8988T (cell line): ENCODE measurements at regions not wholly inside any gene's neighbourhood (a gene's known extent, or its start where the extent isn't known, plus 50 kb on each side); places are given as distances from the start of the nearest gene placed in this dataset.

Experiments
- DNase-seq: peaks from one replicate; pipeline ENCODE4 v3.0.0; 2011

DNA sequence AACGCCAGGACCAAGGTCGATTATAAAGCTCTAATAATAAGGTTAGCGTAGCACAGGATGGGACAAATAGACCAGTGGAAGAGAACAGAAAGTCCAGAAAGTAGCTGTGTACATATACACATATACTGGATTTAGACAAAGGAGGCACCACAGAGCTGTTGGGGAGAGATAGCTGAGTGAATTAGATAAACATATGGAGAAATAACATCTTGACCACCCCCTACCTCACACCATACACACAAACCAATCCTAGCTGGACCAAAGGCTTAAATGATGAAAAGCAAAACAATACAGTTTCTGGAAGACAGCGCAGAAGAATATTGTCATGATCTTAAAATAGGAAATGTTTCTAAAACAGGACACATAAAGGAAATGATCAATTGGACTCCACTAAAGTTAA is 112.9 kb downstream of the PXDC1 start:
- no peak for DNase-seq

DNA sequence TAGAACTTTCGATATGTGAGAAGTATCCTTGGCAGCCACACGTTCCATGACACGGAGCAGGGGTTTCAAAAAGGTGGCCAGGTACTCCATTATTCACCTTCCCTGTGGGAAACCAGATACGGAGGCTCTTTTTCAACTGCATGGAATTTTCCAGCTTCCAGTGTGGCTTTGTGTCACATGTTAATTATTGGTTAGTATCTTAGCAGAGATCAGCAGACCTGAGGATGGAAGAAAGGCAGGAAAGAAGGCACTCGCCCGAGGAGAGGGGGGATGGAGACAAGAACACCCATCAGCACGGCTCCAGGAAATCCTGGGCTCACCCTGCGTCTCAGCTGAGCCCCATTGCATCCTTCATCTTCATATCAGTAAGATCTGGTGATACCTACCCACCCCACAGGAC is 115.5 kb downstream of the PXDC1 start:
- no peak for DNase-seq

DNA sequence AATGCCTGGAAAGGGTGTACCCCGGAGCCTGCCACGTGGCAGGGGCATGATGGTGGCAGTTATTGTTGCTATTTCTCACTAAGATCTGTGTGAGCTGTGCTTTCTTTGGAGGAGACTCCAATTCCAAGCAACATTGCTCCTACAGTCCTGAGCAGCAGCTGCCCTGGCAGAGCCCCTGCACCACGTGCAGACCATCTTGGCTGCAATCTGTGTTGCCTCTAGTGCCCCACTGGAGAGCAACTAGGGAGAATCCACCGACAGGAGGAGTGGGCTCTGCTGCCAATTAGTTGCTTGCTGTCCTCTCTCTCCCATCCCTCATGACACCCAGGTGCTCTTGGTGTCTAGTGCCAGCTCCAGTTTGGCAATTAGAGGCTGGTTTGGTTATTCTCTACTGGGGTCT is 116.0 kb downstream of the PXDC1 start:
- DNase-seq: no peak

DNA sequence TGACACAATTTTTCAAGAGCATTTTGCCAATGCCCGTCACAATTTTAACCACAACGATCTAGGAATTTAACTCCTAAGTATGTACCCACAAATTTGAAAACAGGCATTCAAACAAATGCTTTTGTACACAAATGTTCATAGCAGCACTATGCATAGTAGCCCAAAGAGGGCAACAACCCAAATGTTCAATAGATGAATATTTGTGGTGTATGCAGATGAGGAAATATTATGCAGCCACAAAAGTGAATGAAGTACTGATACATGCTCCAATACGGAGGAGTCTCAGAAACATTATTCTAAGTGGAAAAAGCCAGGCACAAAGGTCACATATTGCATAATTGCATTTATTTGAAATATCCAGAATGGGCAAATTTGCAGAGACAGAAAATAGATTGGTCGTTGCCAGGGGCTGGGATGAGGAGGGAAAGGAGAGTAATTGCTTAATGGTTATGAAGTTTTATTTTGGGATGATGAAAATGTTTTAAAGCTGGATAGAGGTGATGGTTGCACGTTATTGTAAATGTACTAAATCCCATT is 117.2 kb downstream of the PXDC1 start:
- no peak for DNase-seq

DNA sequence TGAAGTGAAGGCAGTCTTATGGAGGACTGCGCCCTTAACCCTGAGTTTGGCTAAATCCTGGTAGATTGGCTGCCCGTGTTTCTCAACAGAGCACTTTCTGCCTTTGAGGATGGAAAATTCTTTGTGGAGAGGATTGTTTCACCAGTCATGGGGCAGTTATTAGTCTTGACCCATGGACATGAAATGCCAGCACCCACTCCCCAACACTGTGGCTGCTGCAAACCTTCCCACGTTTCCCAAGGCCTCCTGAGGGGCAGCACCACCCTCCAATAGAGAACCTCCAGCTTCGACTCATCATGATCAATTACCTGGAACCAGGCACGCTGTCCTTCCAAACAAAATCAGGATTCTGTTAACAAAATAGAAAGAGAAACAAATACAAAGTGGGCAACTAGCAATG is 117.8 kb downstream of the PXDC1 start:
- DNase-seq: no peak

DNA sequence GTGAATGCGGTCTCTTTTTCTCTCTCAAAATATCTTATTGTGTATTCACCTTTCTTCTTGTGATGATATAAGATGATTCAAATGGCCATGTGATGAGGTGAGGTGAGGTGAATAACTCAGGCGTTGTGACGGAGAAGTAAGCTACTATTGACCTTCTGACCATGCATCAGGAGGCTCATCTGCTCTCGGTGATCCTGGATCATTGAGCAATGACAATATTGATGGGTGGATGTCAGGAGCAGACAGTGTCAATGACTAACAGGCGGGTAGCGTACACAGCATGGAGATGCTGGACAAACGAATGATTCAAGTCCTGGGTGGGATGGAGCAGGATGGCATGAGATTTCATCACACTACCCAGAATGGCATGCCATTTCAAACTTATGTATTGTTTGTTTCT is 119.6 kb downstream of the PXDC1 start:
- DNase-seq: no peak

DNA sequence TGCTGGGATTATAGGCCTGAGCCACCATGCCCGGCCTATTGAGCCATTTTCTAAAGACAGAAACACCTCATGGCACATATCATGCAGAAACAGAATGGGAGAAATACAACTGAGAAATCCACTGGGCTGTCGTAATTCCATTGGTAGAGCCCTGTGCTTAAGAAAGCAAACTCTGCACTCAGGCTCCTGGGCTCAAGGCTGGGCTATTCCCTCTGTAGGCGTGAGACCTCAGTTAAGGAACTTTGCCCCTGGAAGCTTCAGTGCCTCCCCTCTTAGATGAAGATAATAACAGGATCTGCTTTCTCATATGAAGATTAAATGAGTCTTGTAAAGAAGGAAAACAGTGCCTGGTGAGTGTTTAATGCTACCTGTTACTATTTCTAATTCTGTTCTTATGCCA is 120.3 kb downstream of the PXDC1 start:
- DNase-seq: no peak

DNA sequence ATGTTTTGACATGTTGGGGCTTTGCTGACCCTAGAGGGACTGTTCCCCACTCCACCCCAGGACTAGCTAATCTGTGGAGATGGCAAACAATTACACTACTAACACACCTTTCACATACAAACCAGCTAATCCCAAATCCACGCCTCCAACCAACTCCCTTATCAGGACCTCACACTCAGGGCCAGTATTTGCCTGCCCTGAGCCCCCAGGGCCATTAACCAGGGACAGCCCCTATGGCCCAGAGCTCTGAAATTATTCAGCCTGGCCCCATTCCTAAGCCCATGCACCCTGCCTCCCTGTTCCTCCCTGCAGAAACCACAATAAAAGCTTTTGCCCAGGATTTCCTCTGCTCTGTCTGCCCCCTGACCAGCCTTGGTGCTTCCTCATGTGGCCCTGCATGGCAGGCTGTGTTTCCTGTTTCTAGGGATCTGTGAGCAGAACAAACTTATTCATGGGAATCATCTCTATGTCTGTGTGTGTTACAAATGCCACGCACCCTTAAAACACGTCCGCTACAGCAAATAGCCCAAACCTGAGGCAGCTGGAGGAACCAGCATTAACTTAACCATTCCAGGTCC is 121.2 kb downstream of the PXDC1 start:
- DNase-seq: no peak

DNA sequence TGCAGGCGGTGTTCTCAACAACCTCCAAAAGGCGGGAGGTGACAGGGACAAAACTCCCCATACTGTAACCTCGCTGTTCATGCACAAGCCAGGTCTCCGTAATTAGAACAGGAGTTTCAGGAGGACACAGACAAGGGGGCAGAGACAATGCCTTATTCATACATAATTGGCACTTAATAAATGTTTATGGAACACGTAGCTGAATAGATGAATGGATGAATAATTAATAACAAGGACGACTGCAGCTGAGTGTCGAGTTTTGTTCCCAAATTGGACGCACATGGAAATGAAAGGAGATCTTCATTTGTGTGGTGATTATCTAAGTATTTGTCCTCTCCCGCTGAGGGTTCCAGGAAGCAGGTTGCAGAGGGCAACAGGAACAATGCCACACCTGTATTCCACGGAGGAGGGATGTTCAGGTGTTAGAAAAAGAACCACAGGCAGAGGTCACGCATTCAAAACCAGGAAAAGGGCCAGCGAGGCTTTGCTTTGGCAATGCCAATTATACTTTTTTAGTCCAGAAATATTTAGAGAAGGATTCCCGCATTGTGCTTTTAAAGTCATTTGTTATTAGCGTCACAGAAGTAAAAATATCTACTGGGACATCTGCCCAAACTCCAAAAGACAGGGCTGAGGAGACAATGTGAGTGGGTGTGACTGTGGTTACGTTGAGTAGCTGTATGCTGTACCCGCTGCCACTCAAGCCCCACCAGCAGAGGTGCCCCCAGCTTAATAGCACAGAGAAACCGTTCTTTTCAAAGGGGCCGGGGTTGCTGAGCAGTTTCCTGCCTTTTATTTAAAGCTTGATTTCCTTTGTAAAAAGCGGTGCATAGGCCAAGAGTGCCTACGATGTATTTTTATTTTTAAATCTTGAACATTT is 123.3 kb downstream of the PXDC1 start:
- no peak for DNase-seq

DNA sequence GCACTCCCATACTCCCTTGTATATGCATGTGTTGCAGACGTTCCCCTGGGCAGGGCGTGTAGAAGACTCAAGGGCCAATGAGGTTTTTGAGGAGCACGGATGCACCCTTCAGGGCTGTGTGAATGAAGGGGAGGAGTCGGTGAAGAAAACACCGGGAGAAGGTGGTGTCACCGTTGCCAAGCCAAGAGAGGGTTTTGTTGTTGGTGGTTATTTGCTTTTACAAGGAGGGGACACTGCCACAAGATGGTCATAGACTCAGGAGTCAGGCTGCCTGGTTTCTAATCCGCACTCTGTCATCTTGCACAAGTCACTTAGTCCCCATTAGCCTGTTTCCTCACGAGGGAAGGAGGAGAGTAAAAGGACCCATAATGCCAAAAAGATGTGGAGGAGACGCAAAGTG is 124.0 kb downstream of the PXDC1 start:
- no peak for DNase-seq

DNA sequence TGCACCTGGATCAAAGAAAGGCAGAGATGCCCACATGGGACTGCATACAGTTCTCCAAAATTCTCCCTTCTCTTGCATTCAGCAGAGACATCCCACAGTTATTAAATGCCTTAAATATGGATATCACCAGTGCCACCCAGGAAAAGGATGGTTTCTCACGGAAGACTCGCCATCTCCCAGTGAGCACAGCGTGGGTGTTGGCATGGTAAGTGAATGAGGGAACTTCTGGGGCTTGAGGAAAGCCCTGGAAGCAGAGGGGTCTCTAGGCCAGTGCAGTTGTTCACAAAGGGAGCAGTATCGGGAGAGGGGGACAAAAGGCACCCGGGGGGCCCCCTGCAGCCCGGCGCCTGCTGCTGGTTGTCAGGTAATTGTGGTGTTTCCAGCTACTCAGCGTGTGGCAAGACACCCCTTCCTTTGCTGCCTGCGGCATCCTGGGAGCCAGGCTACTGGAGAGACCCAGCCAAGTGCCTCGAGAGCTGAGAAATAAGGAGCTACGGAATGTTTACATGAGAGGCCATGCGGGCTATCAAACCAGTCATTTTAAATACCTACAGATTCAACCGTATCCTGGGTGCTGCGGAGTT is 125.4 kb downstream of the PXDC1 start:
- DNase-seq: no peak

DNA sequence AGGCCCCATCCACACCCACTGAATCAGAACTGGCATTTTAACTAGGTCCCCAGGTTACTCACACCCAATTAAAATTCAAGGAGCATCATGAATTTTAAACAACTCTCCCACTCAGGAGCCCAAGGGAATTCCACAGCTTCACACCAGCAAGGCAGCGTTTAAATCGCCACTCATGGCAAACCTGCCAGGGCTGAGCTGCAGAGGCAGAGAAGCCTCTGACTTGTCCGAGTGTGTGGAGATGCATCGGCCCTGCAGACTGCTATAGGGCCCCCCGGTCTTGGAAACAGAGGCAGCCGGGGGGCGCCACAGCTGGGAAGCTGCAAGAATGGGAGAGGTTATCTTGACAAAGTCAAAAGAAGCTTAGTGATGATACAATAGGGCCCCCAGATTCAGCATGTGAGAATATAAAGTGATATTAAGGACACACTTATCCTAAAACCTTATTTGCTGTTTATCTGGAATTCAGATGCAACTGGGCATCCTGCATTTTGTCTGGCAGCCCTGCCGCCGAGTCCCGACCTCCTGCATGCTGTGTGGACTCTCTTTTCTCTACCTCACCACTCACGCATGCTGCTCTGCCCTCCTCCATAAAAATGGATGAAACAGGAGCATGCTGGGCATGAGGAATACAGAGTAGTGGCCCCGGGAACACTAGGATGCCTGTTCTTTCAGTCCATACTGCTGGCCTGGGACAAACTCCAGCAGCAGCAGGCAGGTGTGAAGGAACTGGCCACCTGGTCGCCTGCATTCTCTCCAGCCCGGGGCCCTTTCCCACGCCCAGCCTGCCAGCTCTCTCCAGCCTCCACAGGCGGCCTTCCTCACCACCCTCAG is 126.1 kb downstream of the PXDC1 start:
- no peak for DNase-seq

DNA sequence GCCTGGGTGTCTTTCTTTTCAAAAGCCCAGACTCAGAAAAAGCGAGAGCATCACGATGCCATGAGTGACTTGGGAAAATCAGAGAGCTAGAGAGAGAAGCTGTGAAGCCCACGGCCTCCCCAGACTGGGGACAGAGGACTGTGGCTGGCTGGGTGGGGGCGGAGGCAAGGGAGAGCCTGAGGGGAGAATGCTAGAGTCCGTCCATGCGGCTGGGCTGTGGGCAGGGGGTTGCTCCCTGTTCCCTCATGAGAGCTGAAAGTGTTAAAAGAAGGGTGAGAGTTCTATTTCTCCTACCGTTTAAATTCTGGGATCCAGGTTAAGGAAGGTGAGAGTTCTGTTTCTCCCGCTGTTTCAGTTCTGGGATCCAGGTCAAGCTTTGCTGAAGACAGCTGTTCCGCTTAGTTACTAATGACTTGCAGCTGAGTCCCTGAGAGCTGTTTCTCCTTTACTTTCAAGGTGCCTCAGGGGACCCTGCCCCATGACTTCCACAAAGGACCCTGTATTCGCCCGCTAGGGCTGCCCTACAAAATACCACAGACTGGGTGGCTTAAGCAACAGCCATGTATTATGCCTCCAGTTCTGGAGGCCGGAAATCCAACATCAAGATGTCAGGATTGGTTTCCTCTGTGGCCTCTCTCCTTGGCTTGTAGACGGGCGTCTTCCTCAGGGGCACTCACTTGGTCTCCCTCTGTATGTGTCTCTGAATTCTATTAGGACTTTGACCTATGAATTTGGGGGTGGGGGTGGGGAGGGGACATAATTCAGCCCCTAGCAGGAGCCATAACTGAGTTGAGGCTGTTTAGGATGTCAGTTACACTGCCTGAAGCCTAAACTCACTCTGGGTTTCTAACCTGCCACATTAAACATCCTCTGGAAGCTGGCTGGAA is 127.0 kb downstream of the PXDC1 start:
- DNase-seq: no peak

DNA sequence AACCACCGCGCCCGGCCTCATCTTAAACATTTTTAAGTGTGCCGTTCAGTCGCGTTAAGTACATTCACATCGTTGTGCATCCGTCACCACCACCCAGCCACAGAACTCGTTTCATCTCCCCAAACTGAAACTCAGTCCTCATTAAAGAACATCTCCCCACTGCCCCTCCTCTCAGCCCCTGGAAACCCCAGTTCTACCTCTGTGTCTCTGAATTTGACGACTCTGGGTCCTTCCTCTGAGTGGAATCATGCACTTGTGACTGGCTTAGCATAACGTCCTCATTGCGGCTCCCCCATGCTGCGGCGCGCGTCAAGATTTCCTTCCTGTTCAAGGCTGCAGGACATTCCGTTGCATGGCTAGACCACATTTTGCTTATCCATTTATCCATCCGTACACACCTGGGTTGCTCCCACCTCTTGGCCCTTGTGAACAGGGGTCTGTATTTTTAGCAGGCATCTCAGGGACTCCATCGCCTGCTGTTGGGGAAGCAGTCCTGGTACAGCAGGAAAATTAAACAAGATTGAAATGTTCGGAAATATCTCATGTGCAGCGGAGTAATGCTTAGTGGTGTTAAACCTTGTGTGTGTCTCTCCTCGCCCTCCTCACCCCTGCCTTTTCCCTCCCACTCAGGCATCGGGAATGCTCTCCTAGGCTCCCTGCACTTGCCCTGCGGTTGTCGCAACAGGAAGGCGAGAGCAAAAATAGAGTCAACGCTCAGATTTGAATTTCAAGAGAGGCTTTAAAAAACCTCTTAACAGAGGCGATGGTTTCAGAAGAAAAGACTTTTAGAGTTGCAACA is 127.9 kb downstream of the PXDC1 start:
- no peak for DNase-seq

DNA sequence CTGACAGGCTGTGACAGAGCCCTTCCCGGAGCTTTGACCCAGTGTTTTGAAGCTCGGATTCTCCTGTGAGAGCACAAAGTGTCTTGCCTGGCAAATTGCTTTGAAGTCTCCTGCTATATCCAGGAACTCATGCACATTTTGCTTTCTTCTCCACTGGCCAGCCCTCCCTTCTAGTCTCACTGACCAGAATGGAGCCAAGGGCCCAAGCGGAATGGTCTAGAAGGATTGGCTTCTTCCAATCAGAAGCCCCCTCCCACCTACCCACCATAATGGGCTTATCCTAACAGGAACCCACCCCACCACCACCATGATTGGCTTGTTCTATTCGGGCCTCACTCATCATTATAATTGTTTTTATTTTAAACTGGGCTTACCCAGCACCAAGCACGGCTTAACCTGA is 130.1 kb downstream of the PXDC1 start:
- DNase-seq: no peak

DNA sequence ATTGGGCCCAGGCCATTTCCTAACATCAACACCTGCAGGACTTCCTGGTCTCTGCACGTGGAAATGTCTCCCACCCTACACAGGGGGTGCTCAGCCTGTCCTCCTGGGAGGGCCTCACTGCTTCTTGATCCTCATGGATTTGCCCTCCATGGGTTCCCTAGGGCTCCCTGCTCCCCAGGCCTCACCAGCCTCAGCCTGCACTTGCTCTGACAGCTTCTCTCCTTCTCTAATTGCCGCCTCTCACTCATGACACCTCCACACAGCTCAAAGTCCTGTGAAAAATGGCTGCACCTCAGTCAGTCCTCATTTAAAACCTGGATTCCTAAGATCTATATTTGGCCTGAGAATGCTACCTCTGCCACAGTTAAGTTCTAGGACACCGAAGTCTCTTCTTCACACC is 130.6 kb downstream of the PXDC1 start:
- no peak for DNase-seq

DNA sequence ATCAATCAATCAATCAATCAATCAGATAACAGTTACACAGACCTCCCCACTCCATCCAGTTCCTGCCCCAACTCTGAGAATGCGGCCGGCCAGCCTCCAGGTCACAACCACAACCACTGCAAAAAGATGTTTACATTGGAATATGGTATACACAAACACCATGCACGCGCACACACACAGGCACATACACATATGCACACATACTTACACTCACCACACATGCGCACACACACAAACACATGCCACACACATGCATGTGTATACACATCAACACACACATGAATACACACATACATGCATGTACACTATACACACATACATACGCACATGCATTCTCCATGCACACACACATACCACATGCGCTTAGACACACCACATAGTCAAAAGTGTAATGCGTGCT is 131.1 kb downstream of the PXDC1 start:
- DNase-seq: no peak

DNA sequence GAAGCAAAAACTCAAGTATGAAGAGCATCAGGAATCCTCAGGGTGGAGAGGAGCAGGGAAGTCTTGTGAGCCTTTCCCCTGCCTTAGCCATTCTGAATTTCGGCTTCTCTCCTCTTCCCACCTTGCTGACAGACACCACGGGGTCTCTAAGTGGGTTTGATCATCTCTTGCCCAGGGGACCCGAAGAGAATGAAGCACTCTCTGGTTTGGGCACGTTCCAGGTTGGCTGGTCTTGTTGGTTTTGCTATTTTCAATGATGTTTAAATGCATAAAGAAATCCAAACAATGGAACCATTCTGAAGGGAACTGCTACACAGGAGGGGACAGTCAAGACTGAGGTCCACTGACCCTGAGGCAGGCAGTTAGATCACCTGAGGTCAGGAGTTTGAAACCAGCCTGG is 131.7 kb downstream of the PXDC1 start:
- DNase-seq: no peak

DNA sequence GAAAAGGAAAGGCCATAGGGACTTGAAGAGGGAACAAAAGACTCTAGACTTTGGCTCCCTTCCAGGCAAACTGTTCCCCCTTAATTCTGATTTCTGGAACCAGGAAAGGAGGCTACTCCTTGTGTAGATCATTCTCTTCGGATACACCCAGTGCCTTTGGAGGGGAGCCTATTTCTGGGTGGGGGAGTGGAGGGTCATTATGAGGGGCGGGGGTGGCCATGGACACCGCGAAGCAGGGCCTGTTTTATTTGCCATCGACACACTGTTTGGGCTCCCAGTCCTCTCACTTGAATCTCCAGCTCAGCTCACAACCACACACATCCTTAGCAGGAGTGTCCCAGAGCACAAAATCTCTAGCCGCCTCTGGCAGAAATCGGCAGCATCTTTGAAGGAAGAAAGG is 132.3 kb downstream of the PXDC1 start:
- DNase-seq: no peak

DNA sequence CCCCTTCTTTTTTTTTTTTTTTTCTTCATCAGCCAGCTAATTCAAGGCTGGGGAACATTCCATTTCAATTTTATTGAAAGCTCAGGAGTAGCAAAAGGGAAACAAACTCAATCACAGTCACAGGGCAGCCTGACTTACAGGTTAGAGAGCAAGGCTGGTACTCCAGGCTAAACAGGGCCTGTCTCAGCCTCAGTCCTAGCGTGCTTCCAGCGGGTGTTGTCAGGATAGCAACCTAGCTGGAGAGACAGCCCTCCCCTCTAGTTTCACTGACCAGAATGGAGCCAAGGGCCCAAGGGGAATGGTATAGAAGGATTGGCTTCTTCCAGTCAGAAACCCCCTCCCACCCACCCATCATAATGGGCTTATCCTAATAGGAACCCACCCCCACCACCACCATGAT is 132.9 kb downstream of the PXDC1 start:
- no peak for DNase-seq

DNA sequence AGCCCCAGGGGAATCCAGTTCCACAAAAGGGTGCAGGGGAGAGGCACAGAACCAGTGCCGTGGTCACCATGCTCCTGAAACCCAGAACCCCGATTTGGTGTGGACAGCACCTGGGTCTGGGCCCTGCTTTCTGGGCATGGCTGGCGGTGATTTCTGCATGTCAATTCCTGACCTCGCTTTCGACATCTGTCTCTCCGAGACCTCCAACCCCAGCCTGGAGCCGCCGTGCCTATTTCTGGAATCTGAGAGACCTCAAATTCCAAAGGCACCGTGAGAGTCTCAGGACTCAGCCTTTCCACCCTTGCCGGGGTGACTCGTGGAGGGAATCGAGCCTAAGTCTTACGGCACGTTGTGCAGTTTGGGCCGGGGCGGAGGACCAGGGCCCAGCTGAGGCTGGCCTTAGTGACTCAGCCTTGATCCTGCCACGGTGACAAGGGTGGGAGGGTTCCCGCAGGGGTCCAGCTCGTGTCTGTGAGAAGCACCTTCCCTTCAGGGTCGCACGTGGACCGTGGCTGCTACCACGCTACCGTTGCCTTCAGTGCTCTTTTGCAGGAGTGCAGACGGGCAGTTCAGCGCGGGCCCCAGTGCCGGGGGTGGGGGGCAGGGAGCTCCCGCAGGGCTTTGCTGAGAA is 133.7 kb downstream of the PXDC1 start:
- no peak for DNase-seq
